ENCODE measurements at regions not wholly inside any gene's neighbourhood (a gene's known extent, or its start where the extent isn't known, plus 50 kb on each side); places are given as distances from the start of the nearest gene placed in this dataset.

- Histone ChIP-seq H3F3A (ENCODE audit: low read depth) (no peaks in the 10 kb centered on the region), H3K4me2 (ENCODE audit: low read depth, low read length, poor library complexity, severe bottlenecking) (no peak overlapping the region), H4K20me1 (ENCODE audit: insufficient read depth, low read length, poor library complexity, severe bottlenecking) (no peaks in the 10 kb centered on the region), H3K4me3 (ENCODE audit: low read length, poor library complexity, severe bottlenecking) (no peak overlapping the region), H3K9ac (ENCODE audit: low read depth, low read length, poor library complexity, severe bottlenecking) (no peak overlapping the region), H3K36me3 (ENCODE audit: insufficient read depth, low read length) (no peaks in the 10 kb centered on the region), H3K9me3 (ENCODE audit: insufficient read depth, low read depth, low read length) (no peaks in the 10 kb centered on the region), H3K9me2 (replicated peaks; ENCODE audit: low read depth, low read length) (no peaks in the 10 kb centered on the region), H3K27me3 (ENCODE audit: insufficient read depth, low read length, poor library complexity, severe bottlenecking) (no peaks in the 10 kb centered on the region), H3K79me2 (ENCODE audit: insufficient read depth, low read length) (no peaks in the 10 kb centered on the region), H3K4me1 (ENCODE audit: insufficient read depth, low read length, poor library complexity, severe bottlenecking) (no peaks in the 10 kb centered on the region), H2AFZ (ENCODE audit: low read length) (no peak overlapping the region)
- TF ChIP-seq EZH2phosphoT487 (IDR thresholded peaks at IDR 0.05; ENCODE audit: borderline replicate concordance), result no peak
- TF ChIP-seq, protein P1, sequence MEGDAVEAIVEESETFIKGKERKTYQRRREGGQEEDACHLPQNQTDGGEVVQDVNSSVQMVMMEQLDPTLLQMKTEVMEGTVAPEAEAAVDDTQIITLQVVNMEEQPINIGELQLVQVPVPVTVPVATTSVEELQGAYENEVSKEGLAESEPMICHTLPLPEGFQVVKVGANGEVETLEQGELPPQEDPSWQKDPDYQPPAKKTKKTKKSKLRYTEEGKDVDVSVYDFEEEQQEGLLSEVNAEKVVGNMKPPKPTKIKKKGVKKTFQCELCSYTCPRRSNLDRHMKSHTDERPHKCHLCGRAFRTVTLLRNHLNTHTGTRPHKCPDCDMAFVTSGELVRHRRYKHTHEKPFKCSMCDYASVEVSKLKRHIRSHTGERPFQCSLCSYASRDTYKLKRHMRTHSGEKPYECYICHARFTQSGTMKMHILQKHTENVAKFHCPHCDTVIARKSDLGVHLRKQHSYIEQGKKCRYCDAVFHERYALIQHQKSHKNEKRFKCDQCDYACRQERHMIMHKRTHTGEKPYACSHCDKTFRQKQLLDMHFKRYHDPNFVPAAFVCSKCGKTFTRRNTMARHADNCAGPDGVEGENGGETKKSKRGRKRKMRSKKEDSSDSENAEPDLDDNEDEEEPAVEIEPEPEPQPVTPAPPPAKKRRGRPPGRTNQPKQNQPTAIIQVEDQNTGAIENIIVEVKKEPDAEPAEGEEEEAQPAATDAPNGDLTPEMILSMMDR (conservative IDR thresholded peaks at IDR 0.05; ENCODE audit: low read length), result no peak
Observed at GRCh38 chr4:165548702-165549101, 169.9 kb downstream of the CPE start.

DNA sequence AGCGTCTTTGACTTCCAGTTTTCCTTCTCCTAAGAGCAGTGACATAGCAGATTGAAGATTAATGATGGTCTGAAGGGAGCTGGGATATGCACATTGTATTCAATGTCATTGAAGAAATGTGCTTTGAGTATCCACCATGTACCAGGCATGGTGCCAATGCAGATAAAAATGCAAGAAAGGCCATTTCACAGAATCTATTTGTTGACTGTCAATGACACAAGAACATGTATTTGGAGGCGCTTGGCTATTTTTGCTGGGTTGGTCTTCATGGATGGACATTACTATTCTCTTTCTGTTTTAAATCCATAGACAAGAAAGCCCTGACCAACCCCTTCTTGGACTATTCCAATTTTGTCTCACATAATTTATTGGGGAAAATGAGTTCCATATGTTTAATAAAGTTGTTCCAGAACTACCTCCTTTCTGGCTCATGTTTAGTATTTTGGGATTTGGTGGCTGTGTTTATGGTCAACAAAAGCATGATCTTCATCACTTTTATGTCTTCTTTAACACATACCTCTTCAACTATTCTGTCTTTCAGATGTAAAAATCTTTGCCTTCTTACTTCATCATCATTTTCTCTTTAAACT is 174.5 kb downstream of the CPE start:
- Histone ChIP-seq H3K27me3 (ENCODE audit: insufficient read depth, low read length, poor library complexity, severe bottlenecking) (no peaks in the 10 kb centered on the region), H3K9ac (ENCODE audit: low read depth, low read length, poor library complexity, severe bottlenecking) (no peak overlapping the region), H3K9me3 (ENCODE audit: insufficient read depth, low read depth, low read length) (no peaks in the 10 kb centered on the region), H4K20me1 (ENCODE audit: insufficient read depth, low read length, poor library complexity, severe bottlenecking) (no peaks in the 10 kb centered on the region), H3K36me3 (ENCODE audit: insufficient read depth, low read length) (no peaks in the 10 kb centered on the region), H3K9me2 (replicated peaks; ENCODE audit: low read depth, low read length) (no peaks in the 10 kb centered on the region), H3K4me2 (ENCODE audit: low read depth, low read length, poor library complexity, severe bottlenecking) (no peak overlapping the region), H3K4me1 (ENCODE audit: insufficient read depth, low read length, poor library complexity, severe bottlenecking) (no peaks in the 10 kb centered on the region), H3K4me3 (ENCODE audit: low read length, poor library complexity, severe bottlenecking) (no peak overlapping the region), H2AFZ (ENCODE audit: low read length) (no peak overlapping the region), H3K79me2 (ENCODE audit: insufficient read depth, low read length) (no peaks in the 10 kb centered on the region), H3F3A (ENCODE audit: low read depth) (no peaks in the 10 kb centered on the region)
- TF ChIP-seq, protein P1 (conservative IDR thresholded peaks at IDR 0.05; ENCODE audit: low read length), result no peak
- no peak for TF ChIP-seq EZH2phosphoT487 (IDR thresholded peaks at IDR 0.05; ENCODE audit: borderline replicate concordance)

GRCh38 chr4:165555302-165555701 is 176.5 kb downstream of the CPE start:
- no peak overlapping the region for H3K4me3 ChIP-seq (ENCODE audit: low read length, poor library complexity, severe bottlenecking)
- no peaks in the 10 kb centered on the region for H3K9me3 ChIP-seq (ENCODE audit: insufficient read depth, low read depth, low read length)
- no peaks in the 10 kb centered on the region for H3K36me3 ChIP-seq (ENCODE audit: insufficient read depth, low read length)
- no peaks in the 10 kb centered on the region for H3K27me3 ChIP-seq (ENCODE audit: insufficient read depth, low read length, poor library complexity, severe bottlenecking)
- no peaks in the 10 kb centered on the region for H3F3A ChIP-seq (ENCODE audit: low read depth)
- no peaks in the 10 kb centered on the region for H3K79me2 ChIP-seq (ENCODE audit: insufficient read depth, low read length)
- H3K9me2 ChIP-seq (replicated peaks; ENCODE audit: low read depth, low read length), result no peaks in the 10 kb centered on the region
- no peak overlapping the region for H3K9ac ChIP-seq (ENCODE audit: low read depth, low read length, poor library complexity, severe bottlenecking)
- H2AFZ ChIP-seq (ENCODE audit: low read length), result no peak overlapping the region
- no peak overlapping the region for H3K4me2 ChIP-seq (ENCODE audit: low read depth, low read length, poor library complexity, severe bottlenecking)
- H3K4me1 ChIP-seq (ENCODE audit: insufficient read depth, low read length, poor library complexity, severe bottlenecking), result no peaks in the 10 kb centered on the region
- TF ChIP-seq EZH2phosphoT487 (IDR thresholded peaks at IDR 0.05; ENCODE audit: borderline replicate concordance), result no peak
- TF ChIP-seq, protein P1 (conservative IDR thresholded peaks at IDR 0.05; ENCODE audit: low read length), result no peak
- H4K20me1 ChIP-seq (ENCODE audit: insufficient read depth, low read length, poor library complexity, severe bottlenecking), result no peaks in the 10 kb centered on the region
